ENCODE measurements at regions not wholly inside any gene's neighbourhood (a gene's known extent, or its start where the extent isn't known, plus 50 kb on each side); places are given as distances from the start of the nearest gene placed in this dataset.

DNA sequence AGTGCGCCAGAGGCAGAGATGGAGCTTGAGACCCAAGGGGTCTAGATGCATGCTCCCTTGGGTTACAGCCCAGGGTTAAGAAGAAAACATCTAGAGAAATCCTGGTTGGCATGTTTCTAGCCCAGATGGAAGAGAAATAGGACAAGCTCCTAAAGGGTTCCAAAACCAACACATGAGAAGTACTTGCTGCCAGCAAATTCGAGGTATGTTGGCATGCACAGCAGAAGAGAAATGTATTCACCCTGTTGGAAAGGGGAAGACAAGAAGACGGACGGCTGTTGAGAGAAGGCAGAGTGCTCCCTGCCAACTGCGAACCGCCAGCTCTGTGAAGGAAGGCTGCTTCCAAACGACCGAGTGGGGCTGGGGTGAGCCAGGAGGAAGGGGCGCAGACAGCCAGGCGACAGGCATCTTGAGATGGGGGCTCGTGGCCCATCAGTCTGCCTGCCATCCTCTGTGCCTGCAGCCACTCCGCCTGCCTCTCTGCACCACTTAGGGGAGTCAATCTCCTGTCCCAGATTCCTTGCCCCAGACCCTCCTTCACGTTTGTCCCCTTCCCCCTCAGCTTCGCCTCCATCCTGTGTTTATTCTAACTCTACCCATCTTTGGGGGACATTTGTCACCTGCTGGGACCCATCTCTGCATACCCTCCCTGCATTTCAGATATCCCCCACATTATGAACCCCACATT lies 249.2 kb downstream of the CDC5L start:
- no peak for DNase-seq (ENCODE audit: low spot score)
- Histone ChIP-seq H3K4me2 (ENCODE audit: low read length) (no peak overlapping the region), H2AFZ (ENCODE audit: low read length) (no peak overlapping the region), H3K79me2 (ENCODE audit: insufficient read depth, low read depth, low read length) (no peaks in the 10 kb centered on the region), H3K9me2 (ENCODE audit: insufficient read depth, low read length) (no peaks in the 10 kb centered on the region), H4K20me1 (ENCODE audit: insufficient read depth, low read length) (no peaks in the 10 kb centered on the region), H3K4me1 (ENCODE audit: insufficient read depth, low read length, poor library complexity, severe bottlenecking) (no peaks in the 10 kb centered on the region), H3K9me3 (ENCODE audit: low read length) (no peaks in the 10 kb centered on the region), H3K4me3 (ENCODE audit: low read depth, low read length, poor library complexity, severe bottlenecking) (no peak overlapping the region), H3K27ac (ENCODE audit: low read depth, low read length, poor library complexity, severe bottlenecking) (no peak overlapping the region), H3K36me3 (ENCODE audit: insufficient read depth, low read length) (no peaks in the 10 kb centered on the region)
- TF ChIP-seq EZH2phosphoT487 (IDR thresholded peaks at IDR 0.05; ENCODE audit: borderline replicate concordance, low read depth, low read length) (no peak), CTCF (conservative IDR thresholded peaks at IDR 0.05; ENCODE audit: low read length) (no peak)
- intact Hi-C loops (cut with micrococcal nuclease; ENCODE audit: unreplicated experiment): no loop called here
- no TSS peak for BruUV-seq (replicated peaks)
- POLR2A ChIA-PET: no interaction called here
- CTCF ChIA-PET (ENCODE audit: unreplicated experiment): no interaction called here

GRCh38 chr6:44641344-44642031 lies 254.0 kb downstream of the CDC5L start:
- no peaks in the 10 kb centered on the region for H4K20me1 ChIP-seq (ENCODE audit: insufficient read depth, low read length)
- no peaks in the 10 kb centered on the region for H3K9me2 ChIP-seq (ENCODE audit: insufficient read depth, low read length)
- H3K36me3 ChIP-seq (ENCODE audit: insufficient read depth, low read length): no peaks in the 10 kb centered on the region
- no peak overlapping the region for H3K27ac ChIP-seq (ENCODE audit: low read depth, low read length, poor library complexity, severe bottlenecking)
- no peaks in the 10 kb centered on the region for H3K4me1 ChIP-seq (ENCODE audit: insufficient read depth, low read length, poor library complexity, severe bottlenecking)
- H3K79me2 ChIP-seq (ENCODE audit: insufficient read depth, low read depth, low read length): no peaks in the 10 kb centered on the region
- BruUV-seq (replicated peaks): no TSS peak
- no peak for DNase-seq (ENCODE audit: low spot score)
- no peak for TF ChIP-seq EZH2phosphoT487 (IDR thresholded peaks at IDR 0.05; ENCODE audit: borderline replicate concordance, low read depth, low read length)
- TF ChIP-seq CTCF (conservative IDR thresholded peaks at IDR 0.05; ENCODE audit: low read length): no peak
- POLR2A ChIA-PET: no interaction called here
- CTCF ChIA-PET (ENCODE audit: unreplicated experiment): no interaction called here
- no peak overlapping the region for H3K4me2 ChIP-seq (ENCODE audit: low read length)
- intact Hi-C loops (cut with micrococcal nuclease; ENCODE audit: unreplicated experiment): no loop called here
- H3K4me3 ChIP-seq (ENCODE audit: low read depth, low read length, poor library complexity, severe bottlenecking): no peak overlapping the region
- H2AFZ ChIP-seq (ENCODE audit: low read length): no peak overlapping the region
- H3K9me3 ChIP-seq (ENCODE audit: low read length): no peaks in the 10 kb centered on the region

- TF ChIP-seq EZH2phosphoT487 (IDR thresholded peaks at IDR 0.05; ENCODE audit: borderline replicate concordance, low read depth, low read length) (no peak), CTCF (conservative IDR thresholded peaks at IDR 0.05; ENCODE audit: low read length) (no peak)
- H3K9me2 ChIP-seq (ENCODE audit: insufficient read depth, low read length): no peaks in the 10 kb centered on the region
- no peaks in the 10 kb centered on the region for H4K20me1 ChIP-seq (ENCODE audit: insufficient read depth, low read length)
- H3K79me2 ChIP-seq (ENCODE audit: insufficient read depth, low read depth, low read length): no peaks in the 10 kb centered on the region
- ChIA-PET CTCF (ENCODE audit: unreplicated experiment) (no interaction called here), POLR2A (no interaction called here)
- H3K9me3 ChIP-seq (ENCODE audit: low read length): no peaks in the 10 kb centered on the region
- no peaks in the 10 kb centered on the region for H3K36me3 ChIP-seq (ENCODE audit: insufficient read depth, low read length)
- no peak overlapping the region for H2AFZ ChIP-seq (ENCODE audit: low read length)
- no peak overlapping the region for H3K4me2 ChIP-seq (ENCODE audit: low read length)
- no peak overlapping the region for H3K27ac ChIP-seq (ENCODE audit: low read depth, low read length, poor library complexity, severe bottlenecking)
- H3K4me1 ChIP-seq (ENCODE audit: insufficient read depth, low read length, poor library complexity, severe bottlenecking): no peaks in the 10 kb centered on the region
- intact Hi-C loops (cut with micrococcal nuclease; ENCODE audit: unreplicated experiment): no loop called here
- BruUV-seq (replicated peaks): no TSS peak
- no peak overlapping the region for H3K4me3 ChIP-seq (ENCODE audit: low read depth, low read length, poor library complexity, severe bottlenecking)
- no peak for DNase-seq (ENCODE audit: low spot score)
Measured at GRCh38 chr6:44642349-44642748, 254.8 kb downstream of the CDC5L start.
